Sigmoid colon (tissue), 6 donors: ENCODE measurements at regions not wholly inside any gene's neighbourhood (a gene's known extent, or its start where the extent isn't known, plus 50 kb on each side); places are given as distances from the start of the nearest gene placed in this dataset.

Source experiments
- DNase-seq: peaks from one replicate; pipeline ENCODE4 v3.0.0-alpha.2; 2019
- H3K27ac ChIP-seq, 4 donors: fragments of 200-600 bp; sonication (generic); one replicate each; pipeline ENCODE4 v1.5.1; 2016 to 2019; ENCODE audit warnings: mild to moderate bottlenecking in 1 of 4
- H3K27me3 ChIP-seq, 3 donors: fragments of 200-600 bp; sonication (generic); one replicate each; pipeline ENCODE4 v1.5.1; 2019; ENCODE audit warnings: mild to moderate bottlenecking in 1 of 3
- H3K36me3 ChIP-seq, 4 donors: fragments of 200-600 bp; sonication (generic); one replicate each; pipeline ENCODE4 v1.5.1; 2016 to 2019
- H3K4me1 ChIP-seq, 4 donors: fragments of 200-600 bp; sonication (generic); one replicate each; pipeline ENCODE4 v1.5.1; 2017 to 2019
- H3K4me3 ChIP-seq, 4 donors: fragments of 200-600 bp; sonication (generic); one replicate each; pipeline ENCODE4 v1.5.1; 2017 to 2019; ENCODE audit warnings: mild to moderate bottlenecking in 2 of 4, moderate library complexity in 1 of 4
- H3K9me3 ChIP-seq, 4 donors: fragments of 200-600 bp in 3 of 4; sonication (generic) in 3 of 4; one replicate each; pipeline versions ENCODE4 v1.5.1 to v1.6.1; 2013 to 2019
- EP300 ChIP-seq, 4 donors: sonication (generic); formaldehyde crosslinking; IDR thresholded peaks; one replicate each; pipeline ENCODE4 v1.6.1; 2017; ENCODE audit warnings: antibody characterized with exemption in 4 of 4
- POLR2A ChIP-seq, 2 donors: fragments of 450-650 bp; IDR thresholded peaks; one replicate each; pipeline ENCODE4 v1.6.1; 2016; ENCODE audit warnings: antibody characterized with exemption in 2 of 2, mild to moderate bottlenecking in 2 of 2, moderate library complexity in 2 of 2
- POLR2AphosphoS5 ChIP-seq, 4 donors: sonication (generic); formaldehyde crosslinking; IDR thresholded peaks; one replicate each; pipeline ENCODE4 v1.6.1; 2017; ENCODE audit warnings: antibody characterized with exemption in 4 of 4
- WGBS, 2 donors: extraction: QIAGEN DNeasy Blood & Tissue Kit; methylation state at CpG; one replicate each; pipeline ENCODE4 v1.1.7; 2013; 5-methylcytosine and 5-hydroxymethylcytosine counted together
- intact Hi-C: fragments of 100-400 bp; cut with DNase I; formaldehyde crosslinking; loops from one replicate; pipeline ENCODE4 v1.15.1; 2023
- TF ChIP-seq, protein P1 (sequence below), 4 experiments: fragments of 450-650 bp in 3 of 4; fragments of 200-600 bp in 1 of 4; IDR thresholded peaks; one replicate each; pipeline ENCODE4 v1.5.1; 2016 to 2019; ENCODE audit warnings: antibody characterized with exemption in 4 of 4, mild to moderate bottlenecking in 3 of 4, moderate library complexity in 2 of 4
- donor health status: healthy with polysubstance abuse.
- donor health status: healthy.

DNA sequence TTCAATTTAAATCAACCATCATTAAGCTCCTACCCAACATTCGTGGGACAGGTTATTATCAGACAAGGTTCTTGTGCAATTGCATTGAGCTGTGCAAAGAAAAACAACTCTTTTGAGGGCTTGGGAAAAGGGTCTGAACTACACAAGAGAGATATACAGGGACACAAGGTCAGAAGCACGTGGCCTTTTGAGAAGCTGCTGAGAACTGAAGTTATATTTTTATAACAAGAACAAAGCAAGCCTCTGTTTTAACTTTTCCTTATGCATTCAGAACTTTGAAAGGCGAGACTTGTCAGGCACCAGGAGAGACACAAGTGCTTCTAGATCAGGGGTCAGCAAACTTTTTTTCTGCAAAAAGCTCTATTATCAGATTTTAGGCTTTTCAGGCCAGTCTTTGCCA is 274.8 kb upstream of the VCX start:
- Histone ChIP-seq H3K27me3 (no peaks in the 10 kb centered on the region), H3K4me3 (no peak overlapping the region), H3K4me1 (no peaks in the 10 kb centered on the region), H3K9me3 (no peaks in the 10 kb centered on the region), H3K27ac (no peak overlapping the region), H3K36me3 (no peaks in the 10 kb centered on the region)
- 41 to 61% methylated on average over 3 of the region's 3 CpGs for WGBS, 2 donors
- TF ChIP-seq POLR2AphosphoS5 (IDR thresholded peaks at IDR 0.05), result no peak
- TF ChIP-seq EP300 (IDR thresholded peaks at IDR 0.05), result no peak
- no peak for TF ChIP-seq POLR2A (IDR thresholded peaks at IDR 0.05)
- TF ChIP-seq, protein P1, sequence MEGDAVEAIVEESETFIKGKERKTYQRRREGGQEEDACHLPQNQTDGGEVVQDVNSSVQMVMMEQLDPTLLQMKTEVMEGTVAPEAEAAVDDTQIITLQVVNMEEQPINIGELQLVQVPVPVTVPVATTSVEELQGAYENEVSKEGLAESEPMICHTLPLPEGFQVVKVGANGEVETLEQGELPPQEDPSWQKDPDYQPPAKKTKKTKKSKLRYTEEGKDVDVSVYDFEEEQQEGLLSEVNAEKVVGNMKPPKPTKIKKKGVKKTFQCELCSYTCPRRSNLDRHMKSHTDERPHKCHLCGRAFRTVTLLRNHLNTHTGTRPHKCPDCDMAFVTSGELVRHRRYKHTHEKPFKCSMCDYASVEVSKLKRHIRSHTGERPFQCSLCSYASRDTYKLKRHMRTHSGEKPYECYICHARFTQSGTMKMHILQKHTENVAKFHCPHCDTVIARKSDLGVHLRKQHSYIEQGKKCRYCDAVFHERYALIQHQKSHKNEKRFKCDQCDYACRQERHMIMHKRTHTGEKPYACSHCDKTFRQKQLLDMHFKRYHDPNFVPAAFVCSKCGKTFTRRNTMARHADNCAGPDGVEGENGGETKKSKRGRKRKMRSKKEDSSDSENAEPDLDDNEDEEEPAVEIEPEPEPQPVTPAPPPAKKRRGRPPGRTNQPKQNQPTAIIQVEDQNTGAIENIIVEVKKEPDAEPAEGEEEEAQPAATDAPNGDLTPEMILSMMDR (IDR thresholded peaks at IDR 0.05), result no peak
- DNase-seq, result no peak
- intact Hi-C loops, result no loop called here

- Histone ChIP-seq H3K27ac (no peak overlapping the region), H3K36me3 (no peaks in the 10 kb centered on the region), H3K27me3 (no peaks in the 10 kb centered on the region), H3K4me1 (no peaks in the 10 kb centered on the region), H3K4me3 (no peak overlapping the region), H3K9me3 (no peaks in the 10 kb centered on the region)
- no peak for TF ChIP-seq POLR2A (IDR thresholded peaks at IDR 0.05)
- no peak for TF ChIP-seq POLR2AphosphoS5 (IDR thresholded peaks at IDR 0.05)
- TF ChIP-seq EP300 (IDR thresholded peaks at IDR 0.05), result no peak
- TF ChIP-seq, protein P1 (IDR thresholded peaks at IDR 0.05), result no peak
- no peak for DNase-seq
- intact Hi-C loops, result no loop called here
- 45 to 74% methylated on average over 2 of the region's 2 CpGs for WGBS, 2 donors
Observed at GRCh38 chrX:7552760-7553159, 290.2 kb upstream of the VCX start.

- no peaks in the 10 kb centered on the region for H3K36me3 ChIP-seq
- no peaks in the 10 kb centered on the region for H3K27me3 ChIP-seq
- H3K4me1 ChIP-seq, result no peaks in the 10 kb centered on the region
- TF ChIP-seq POLR2A (IDR thresholded peaks at IDR 0.05) (no peak), POLR2AphosphoS5 (IDR thresholded peaks at IDR 0.05) (no peak)
- TF ChIP-seq, protein P1 (IDR thresholded peaks at IDR 0.05), result no peak
- WGBS, 2 donors, result 93 to 96% methylated on average over 17 of the region's 17 CpGs
- intact Hi-C loops, result no loop called here
- H3K27ac ChIP-seq, result no peak overlapping the region
- no peak for DNase-seq
- H3K9me3 ChIP-seq, result no peaks in the 10 kb centered on the region
- no peak overlapping the region for H3K4me3 ChIP-seq
Observed at GRCh38 chrX:7546551-7547080, 296.4 kb upstream of the VCX start.

DNA sequence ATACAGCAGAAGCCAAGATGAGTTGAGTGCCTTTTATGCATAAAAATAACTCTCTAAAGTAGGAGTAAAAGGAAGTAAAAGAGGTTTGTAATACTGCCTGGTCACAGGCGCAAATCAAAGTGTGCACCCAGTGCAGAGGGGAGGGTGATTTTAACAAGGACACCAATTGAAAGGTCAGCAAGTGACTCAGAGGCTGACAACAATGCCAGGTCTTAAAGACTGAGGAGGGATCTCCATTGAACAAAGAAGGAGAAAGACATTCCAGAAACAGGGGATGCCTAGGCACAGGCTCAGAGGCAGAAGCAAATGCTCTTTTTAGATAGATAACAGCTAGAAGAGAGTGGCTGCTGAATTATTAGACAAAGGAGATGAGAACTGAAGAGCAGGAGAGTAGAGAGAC is 297.4 kb upstream of the VCX start:
- no peaks in the 10 kb centered on the region for H3K36me3 ChIP-seq
- TF ChIP-seq, protein P1 (IDR thresholded peaks at IDR 0.05), result no peak
- TF ChIP-seq EP300 (IDR thresholded peaks at IDR 0.05) (no peak), POLR2AphosphoS5 (IDR thresholded peaks at IDR 0.05) (no peak), POLR2A (IDR thresholded peaks at IDR 0.05) (no peak)
- no peaks in the 10 kb centered on the region for H3K4me1 ChIP-seq
- no peak overlapping the region for H3K4me3 ChIP-seq
- 81 to 84% methylated on average over 1 of the region's 1 CpG for WGBS, 2 donors
- H3K9me3 ChIP-seq, result no peaks in the 10 kb centered on the region
- intact Hi-C loops, result no loop called here
- no peak overlapping the region for H3K27ac ChIP-seq
- no peaks in the 10 kb centered on the region for H3K27me3 ChIP-seq
- no peak for DNase-seq
